EH (cell line): ENCODE measurements at regions not wholly inside any gene's neighbourhood (a gene's known extent, or its start where the extent isn't known, plus 50 kb on each side); places are given as distances from the start of the nearest gene placed in this dataset.
"Not testable (repeated sequence)": the region's sequence is repeated elsewhere in the genome, so short reads cannot be mapped to it uniquely, and the experiment has no call there.

ENCODE experiments used
- DNase-seq: peaks from one replicate; pipeline ENCODE4 v3.0.0-alpha.2; 2015; ENCODE audit warnings: low read depth

GRCh38 chr1:817071-817599 lies 106.6 kb upstream of the SAMD11 start:
- peak; percentile 78 for DNase-seq

- DNase-seq, result not testable (repeated sequence)
These were observed 105.8 kb upstream of the SAMD11 start for GRCh38 chr1:817658-818617.

- DNase-seq, result no peak
These were observed 105.0 kb upstream of the SAMD11 start for GRCh38 chr1:818618-819291.

GRCh38 chr1:820962-821361 lies 102.8 kb upstream of the SAMD11 start:
- DNase-seq, result no peak

GRCh38 chr1:826808-827207 lies 96.9 kb upstream of the SAMD11 start:
- peak; percentile 9 for DNase-seq

- DNase-seq, result peak; percentile 91
These were observed 96.3 kb upstream of the SAMD11 start for GRCh38 chr1:827211-828063.

- DNase-seq, result not testable (repeated sequence)
These were observed 94.4 kb upstream of the SAMD11 start for GRCh38 chr1:829324-829723.

GRCh38 chr1:829932-830331 lies 93.8 kb upstream of the SAMD11 start:
- DNase-seq, result not testable (repeated sequence)

- not testable (repeated sequence) for DNase-seq
These were observed 93.0 kb upstream of the SAMD11 start for GRCh38 chr1:830750-831149.

- no peak for DNase-seq
These were observed 92.2 kb upstream of the SAMD11 start for GRCh38 chr1:831522-831921.

GRCh38 chr1:832136-832535 lies 91.6 kb upstream of the SAMD11 start:
- no peak for DNase-seq

- not testable (repeated sequence) for DNase-seq
These were observed 90.5 kb upstream of the SAMD11 start for GRCh38 chr1:833226-833625.

- peak; percentile 47 for DNase-seq
These were observed 88.2 kb upstream of the SAMD11 start for GRCh38 chr1:835509-835908.

GRCh38 chr1:837601-838000 lies 86.1 kb upstream of the SAMD11 start:
- not testable (repeated sequence) for DNase-seq

GRCh38 chr1:838291-838690 lies 85.4 kb upstream of the SAMD11 start:
- DNase-seq, result not testable (repeated sequence)

- not testable (repeated sequence) for DNase-seq
These were observed 83.1 kb upstream of the SAMD11 start for GRCh38 chr1:840592-840991.

- DNase-seq, result not testable (repeated sequence)
These were observed 81.9 kb upstream of the SAMD11 start for GRCh38 chr1:841671-842425.

GRCh38 chr1:842799-843198 lies 80.9 kb upstream of the SAMD11 start:
- not testable (repeated sequence) for DNase-seq

- DNase-seq, result not testable (repeated sequence)
These were observed 79.8 kb upstream of the SAMD11 start for GRCh38 chr1:843946-844345.

GRCh38 chr1:844472-845026 lies 79.2 kb upstream of the SAMD11 start:
- no peak for DNase-seq

- DNase-seq, result not testable (repeated sequence)
These were observed 78.1 kb upstream of the SAMD11 start for GRCh38 chr1:845641-846040.
